Vagina (tissue), 2 donors: ENCODE measurements at regions not wholly inside any gene's neighbourhood (a gene's known extent, or its start where the extent isn't known, plus 50 kb on each side); places are given as distances from the start of the nearest gene placed in this dataset.
"Not testable (repeated sequence)": the region's sequence is repeated elsewhere in the genome, so short reads cannot be mapped to it uniquely, and the experiment has no call there.

ENCODE experiments used
- DNase-seq, 2 donors: peaks; one replicate each; pipeline ENCODE4 v3.0.0-alpha.2; 2017; ENCODE audit errors: extremely low spot score in 2 of 2
- H3K27ac ChIP-seq: fragments of 200-600 bp; sonication (generic); one replicate; pipeline ENCODE4 v1.5.1; 2019
- H3K27me3 ChIP-seq: fragments of 200-600 bp; sonication (generic); one replicate; pipeline ENCODE4 v1.5.1; 2019
- H3K36me3 ChIP-seq, 2 donors: fragments of 200-600 bp; sonication (generic); one replicate each; pipeline ENCODE4 v1.5.1; 2017 to 2019
- H3K4me1 ChIP-seq: fragments of 200-600 bp; sonication (generic); one replicate; pipeline ENCODE4 v1.5.1; 2019
- H3K4me3 ChIP-seq, 2 donors: fragments of 200-600 bp; sonication (generic); 1 replicate in 1 of 2; 2 replicates in 1 of 2; pipeline ENCODE4 v1.5.1; 2016 to 2019
- H3K9me3 ChIP-seq: fragments of 200-600 bp; sonication (generic); one replicate; pipeline ENCODE4 v1.5.1; 2019
- POLR2A ChIP-seq, 2 donors: fragments of 450-650 bp; IDR thresholded peaks; one replicate each; pipeline ENCODE4 v1.6.1; 2017; ENCODE audit warnings: antibody characterized with exemption in 2 of 2, mild to moderate bottlenecking in 2 of 2, moderate library complexity in 2 of 2
- POLR2AphosphoS5 ChIP-seq, 2 donors: sonication (generic); formaldehyde crosslinking; IDR thresholded peaks; one replicate each; pipeline ENCODE4 v1.9.0; 2017; ENCODE audit warnings: antibody characterized with exemption in 2 of 2, mild to moderate bottlenecking in 2 of 2, low read depth in 1 of 2; ENCODE audit not compliant: insufficient read depth in 1 of 2
- intact Hi-C: fragments of 100-400 bp; cut with DNase I; formaldehyde crosslinking; loops from one replicate; pipeline ENCODE4 v1.15.1; 2023
- TF ChIP-seq, protein P1 (sequence below), 3 experiments: fragments of 450-650 bp in 2 of 3; fragments of 200-600 bp in 1 of 3; sonication (generic) in 1 of 3; IDR thresholded peaks; one replicate each; pipeline ENCODE4 v1.5.1; 2017 to 2019; ENCODE audit warnings: antibody characterized with exemption in 3 of 3, mild to moderate bottlenecking in 2 of 3, moderate library complexity in 2 of 3

GRCh38 chr4:128758314-128758922 lies 51.1 kb upstream of the JADE1 start:
- Histone ChIP-seq H3K27me3 (no peaks in the 10 kb centered on the region), H3K36me3 (no peaks in the 10 kb centered on the region), H3K9me3 (no peaks in the 10 kb centered on the region), H3K4me1 (no peaks in the 10 kb centered on the region), H3K27ac (no peak overlapping the region), H3K4me3 (no peak overlapping the region)
- TF ChIP-seq POLR2A (IDR thresholded peaks at IDR 0.05) = no peak
- TF ChIP-seq, protein P1, sequence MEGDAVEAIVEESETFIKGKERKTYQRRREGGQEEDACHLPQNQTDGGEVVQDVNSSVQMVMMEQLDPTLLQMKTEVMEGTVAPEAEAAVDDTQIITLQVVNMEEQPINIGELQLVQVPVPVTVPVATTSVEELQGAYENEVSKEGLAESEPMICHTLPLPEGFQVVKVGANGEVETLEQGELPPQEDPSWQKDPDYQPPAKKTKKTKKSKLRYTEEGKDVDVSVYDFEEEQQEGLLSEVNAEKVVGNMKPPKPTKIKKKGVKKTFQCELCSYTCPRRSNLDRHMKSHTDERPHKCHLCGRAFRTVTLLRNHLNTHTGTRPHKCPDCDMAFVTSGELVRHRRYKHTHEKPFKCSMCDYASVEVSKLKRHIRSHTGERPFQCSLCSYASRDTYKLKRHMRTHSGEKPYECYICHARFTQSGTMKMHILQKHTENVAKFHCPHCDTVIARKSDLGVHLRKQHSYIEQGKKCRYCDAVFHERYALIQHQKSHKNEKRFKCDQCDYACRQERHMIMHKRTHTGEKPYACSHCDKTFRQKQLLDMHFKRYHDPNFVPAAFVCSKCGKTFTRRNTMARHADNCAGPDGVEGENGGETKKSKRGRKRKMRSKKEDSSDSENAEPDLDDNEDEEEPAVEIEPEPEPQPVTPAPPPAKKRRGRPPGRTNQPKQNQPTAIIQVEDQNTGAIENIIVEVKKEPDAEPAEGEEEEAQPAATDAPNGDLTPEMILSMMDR (IDR thresholded peaks at IDR 0.05) = no peak
- no peak for TF ChIP-seq POLR2AphosphoS5 (IDR thresholded peaks at IDR 0.05; ENCODE audit: insufficient read depth in 1 of 2, low read depth in 1 of 2)
- intact Hi-C loops = no loop called here
- DNase-seq = no peak

GRCh38 chr4:128757712-128758111 lies 51.8 kb upstream of the JADE1 start:
- H3K27me3 ChIP-seq = no peaks in the 10 kb centered on the region
- no peak overlapping the region for H3K27ac ChIP-seq
- H3K4me3 ChIP-seq = no peak overlapping the region
- intact Hi-C loops = no loop called here
- no peaks in the 10 kb centered on the region for H3K36me3 ChIP-seq
- TF ChIP-seq POLR2A (IDR thresholded peaks at IDR 0.05) (no peak), POLR2AphosphoS5 (IDR thresholded peaks at IDR 0.05; ENCODE audit: insufficient read depth in 1 of 2, low read depth in 1 of 2) (no peak)
- TF ChIP-seq, protein P1 (IDR thresholded peaks at IDR 0.05) = no peak
- no peak for DNase-seq
- no peaks in the 10 kb centered on the region for H3K4me1 ChIP-seq
- H3K9me3 ChIP-seq = no peaks in the 10 kb centered on the region

DNA sequence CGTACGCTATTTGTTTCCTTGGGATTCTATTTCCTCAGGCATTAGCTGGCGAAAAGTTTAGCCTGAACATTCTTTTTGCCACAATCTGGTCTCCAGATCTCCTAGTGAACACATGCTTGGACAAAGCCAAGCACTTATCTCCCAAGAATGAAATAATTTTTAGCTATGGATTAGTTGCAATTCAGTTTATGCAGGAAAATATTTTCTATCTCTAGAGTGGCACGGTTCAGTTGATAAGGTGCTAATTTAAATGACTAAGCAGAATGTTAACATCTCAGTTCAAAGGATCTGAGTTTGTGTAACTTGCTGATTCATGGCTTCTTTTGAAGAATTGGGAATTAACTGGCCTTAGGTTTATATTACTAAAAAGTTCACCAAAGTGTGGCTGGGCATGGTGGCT lies 58.1 kb upstream of the JADE1 start:
- TF ChIP-seq POLR2AphosphoS5 (IDR thresholded peaks at IDR 0.05; ENCODE audit: insufficient read depth in 1 of 2, low read depth in 1 of 2) = no peak
- no peak for TF ChIP-seq POLR2A (IDR thresholded peaks at IDR 0.05)
- TF ChIP-seq, protein P1 (IDR thresholded peaks at IDR 0.05) = no peak
- no peak for DNase-seq
- Histone ChIP-seq H3K27ac (no peak overlapping the region), H3K27me3 (no peaks in the 10 kb centered on the region), H3K36me3 (no peaks in the 10 kb centered on the region), H3K9me3 (no peaks in the 10 kb centered on the region), H3K4me1 (no peaks in the 10 kb centered on the region), H3K4me3 (no peak overlapping the region)
- intact Hi-C loops = no loop called here

DNA sequence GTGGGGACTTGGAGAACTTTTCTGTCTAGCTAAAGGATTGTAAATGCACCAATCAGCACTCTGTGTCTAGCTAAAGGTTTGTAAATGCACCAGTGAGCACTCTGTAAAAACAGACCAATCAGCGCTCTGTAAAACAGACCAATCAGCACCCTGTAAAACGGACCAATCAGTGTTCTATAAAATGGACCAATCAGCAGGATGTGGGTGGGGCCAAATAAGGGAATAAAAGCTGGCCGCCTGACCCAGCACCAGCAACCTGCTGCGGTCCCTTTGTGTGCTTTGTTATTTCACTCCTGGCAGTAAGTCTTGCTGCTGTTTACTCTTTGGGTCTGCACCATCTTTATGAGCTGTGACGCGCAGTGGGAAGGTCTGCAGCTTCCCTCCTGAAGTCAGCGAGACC lies 67.8 kb upstream of the JADE1 start:
- H3K4me3 ChIP-seq, H3K36me3 ChIP-seq, H3K27ac ChIP-seq, H3K9me3 ChIP-seq, H3K4me1 ChIP-seq, DNase-seq, H3K27me3 ChIP-seq, intact Hi-C loops: not testable (repeated sequence)

GRCh38 chr4:128737098-128737513 lies 72.4 kb upstream of the JADE1 start:
- H3K4me3 ChIP-seq = no peak overlapping the region
- no peak overlapping the region for H3K27ac ChIP-seq
- H3K4me1 ChIP-seq = no peaks in the 10 kb centered on the region
- H3K36me3 ChIP-seq = no peaks in the 10 kb centered on the region
- H3K27me3 ChIP-seq = no peaks in the 10 kb centered on the region
- TF ChIP-seq POLR2AphosphoS5 (IDR thresholded peaks at IDR 0.05; ENCODE audit: insufficient read depth in 1 of 2, low read depth in 1 of 2) (no peak), POLR2A (IDR thresholded peaks at IDR 0.05) (no peak)
- TF ChIP-seq, protein P1 (IDR thresholded peaks at IDR 0.05) = no peak
- DNase-seq = no peak
- intact Hi-C loops = no loop called here
- no peaks in the 10 kb centered on the region for H3K9me3 ChIP-seq
